ENCODE measurements at regions not wholly inside any gene's neighbourhood (a gene's known extent, or its start where the extent isn't known, plus 50 kb on each side); places are given as distances from the start of the nearest gene placed in this dataset.
"Not testable (repeated sequence)": the region's sequence is repeated elsewhere in the genome, so short reads cannot be mapped to it uniquely, and the experiment has no call there.

DNA sequence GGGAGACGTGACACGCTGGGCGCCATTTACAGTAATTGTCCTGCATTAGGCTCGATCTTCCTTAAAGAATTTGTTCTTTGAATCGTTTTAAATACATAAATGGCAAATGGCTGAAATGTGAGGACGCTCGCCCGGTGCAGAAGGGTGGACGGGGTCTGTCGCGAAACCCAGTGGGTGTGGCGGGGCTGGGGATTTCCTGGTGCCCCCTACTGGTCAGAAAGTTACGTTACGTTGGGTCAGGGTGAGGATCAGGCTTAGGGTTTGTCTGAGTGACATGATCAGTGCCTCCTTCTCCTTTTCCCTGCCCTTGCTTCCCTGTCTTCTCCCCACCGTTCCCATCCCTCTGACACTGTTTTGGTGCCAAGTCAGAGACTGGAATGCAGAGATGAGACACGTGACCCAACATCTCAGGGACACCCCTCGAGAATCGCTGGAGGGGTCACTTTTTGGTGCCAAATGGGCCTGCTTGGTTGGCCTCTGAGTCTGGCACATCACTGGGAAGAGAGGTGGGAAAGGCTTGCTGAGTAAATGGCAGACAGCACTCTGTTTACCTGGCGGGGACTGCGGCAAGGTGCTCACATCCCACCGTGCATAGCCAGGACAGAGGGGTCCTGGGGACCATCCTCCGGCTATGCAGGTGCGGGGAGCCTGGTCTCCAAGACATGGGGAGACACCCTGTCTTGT is 1107.6 kb downstream of the BRD1 start:
- TF ChIP-seq, protein P1, sequence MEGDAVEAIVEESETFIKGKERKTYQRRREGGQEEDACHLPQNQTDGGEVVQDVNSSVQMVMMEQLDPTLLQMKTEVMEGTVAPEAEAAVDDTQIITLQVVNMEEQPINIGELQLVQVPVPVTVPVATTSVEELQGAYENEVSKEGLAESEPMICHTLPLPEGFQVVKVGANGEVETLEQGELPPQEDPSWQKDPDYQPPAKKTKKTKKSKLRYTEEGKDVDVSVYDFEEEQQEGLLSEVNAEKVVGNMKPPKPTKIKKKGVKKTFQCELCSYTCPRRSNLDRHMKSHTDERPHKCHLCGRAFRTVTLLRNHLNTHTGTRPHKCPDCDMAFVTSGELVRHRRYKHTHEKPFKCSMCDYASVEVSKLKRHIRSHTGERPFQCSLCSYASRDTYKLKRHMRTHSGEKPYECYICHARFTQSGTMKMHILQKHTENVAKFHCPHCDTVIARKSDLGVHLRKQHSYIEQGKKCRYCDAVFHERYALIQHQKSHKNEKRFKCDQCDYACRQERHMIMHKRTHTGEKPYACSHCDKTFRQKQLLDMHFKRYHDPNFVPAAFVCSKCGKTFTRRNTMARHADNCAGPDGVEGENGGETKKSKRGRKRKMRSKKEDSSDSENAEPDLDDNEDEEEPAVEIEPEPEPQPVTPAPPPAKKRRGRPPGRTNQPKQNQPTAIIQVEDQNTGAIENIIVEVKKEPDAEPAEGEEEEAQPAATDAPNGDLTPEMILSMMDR (IDR thresholded peaks at IDR 0.05): no peak
- Histone ChIP-seq H3K4me3 (no peak overlapping the region), H3K27ac (no peak overlapping the region)
- no peak for DNase-seq (ENCODE audit: low spot score)

DNA sequence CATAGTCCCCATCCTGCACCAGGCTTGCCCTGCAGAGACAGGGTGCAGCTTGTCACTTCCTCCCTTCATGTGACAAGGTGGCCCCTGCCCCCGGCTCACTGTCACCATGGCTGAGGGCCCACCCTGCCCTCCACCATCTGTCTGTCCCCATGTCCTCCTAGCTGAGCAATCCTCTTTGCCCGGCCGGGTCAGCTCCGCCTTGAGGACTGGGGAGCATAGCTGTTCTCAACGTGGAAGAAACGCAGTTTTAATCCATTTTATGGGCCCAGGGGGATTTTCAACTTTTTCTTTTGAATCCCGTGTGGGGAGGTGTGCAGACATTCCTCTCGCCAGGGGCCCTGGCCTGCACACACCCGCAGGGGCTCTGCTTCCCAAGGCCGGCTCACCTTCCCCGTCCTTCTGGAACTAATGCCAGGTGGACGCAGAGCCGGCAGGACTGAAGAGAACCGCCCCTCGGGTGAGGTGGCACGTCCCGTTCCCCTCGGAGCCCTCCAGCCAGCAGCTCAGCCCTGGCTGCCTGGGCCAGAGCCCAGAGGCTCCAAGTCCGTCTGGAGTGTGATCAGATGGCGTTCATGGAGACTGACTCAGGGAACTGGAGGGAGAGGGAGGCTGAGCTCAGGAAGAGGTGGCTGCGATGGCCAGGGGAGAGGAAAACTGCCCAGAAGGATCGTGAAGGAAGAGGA is 1108.7 kb downstream of the BRD1 start:
- no peak for DNase-seq (ENCODE audit: low spot score)
- Histone ChIP-seq H3K4me3 (no peak overlapping the region), H3K27ac (no peak overlapping the region)
- TF ChIP-seq, protein P1 (IDR thresholded peaks at IDR 0.05): no peak

GRCh38 chr22:48717883-48718817 is 1109.5 kb downstream of the BRD1 start:
- TF ChIP-seq, protein P1 (IDR thresholded peaks at IDR 0.05): no peak
- Histone ChIP-seq H3K4me3 (no peak overlapping the region), H3K27ac (no peak overlapping the region)
- no peak for DNase-seq (ENCODE audit: low spot score)

GRCh38 chr22:48717076-48717810 is 1110.4 kb downstream of the BRD1 start:
- Histone ChIP-seq H3K4me3 (no peak overlapping the region), H3K27ac (no peak overlapping the region)
- TF ChIP-seq, protein P1 (IDR thresholded peaks at IDR 0.05): no peak
- no peak for DNase-seq (ENCODE audit: low spot score)

DNA sequence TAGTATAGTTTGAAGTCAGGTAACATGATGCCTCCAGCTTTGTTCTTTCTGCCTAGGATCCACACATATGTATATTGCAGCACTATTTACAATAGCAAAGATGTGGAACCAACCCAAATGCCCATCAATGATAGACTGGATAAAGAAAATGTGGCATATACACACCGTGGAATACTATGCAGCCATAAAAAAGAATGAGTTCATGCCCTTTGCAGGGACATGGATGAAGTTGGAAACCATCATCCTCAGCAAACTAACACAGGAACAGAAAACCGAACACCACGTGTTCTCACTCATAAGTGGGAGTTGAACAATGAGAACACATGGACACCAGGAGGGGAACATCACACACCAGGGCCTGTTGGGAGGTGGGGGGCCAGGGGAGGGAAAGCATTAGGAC is 1111.5 kb downstream of the BRD1 start:
- H3K27ac ChIP-seq; DNase-seq (ENCODE audit: low spot score); H3K4me3 ChIP-seq: not testable (repeated sequence)

- TF ChIP-seq, protein P1 (IDR thresholded peaks at IDR 0.05): no peak
- Histone ChIP-seq H3K27ac (no peak overlapping the region), H3K4me3 (no peak overlapping the region)
- DNase-seq (ENCODE audit: low spot score): no peak
Observed at GRCh38 chr22:48715511-48715910, 1112.2 kb downstream of the BRD1 start.

- H3K4me3 ChIP-seq: no peak overlapping the region
- DNase-seq (ENCODE audit: low spot score): no peak
- TF ChIP-seq, protein P1 (IDR thresholded peaks at IDR 0.05): no peak
- no peak overlapping the region for H3K27ac ChIP-seq
Observed at GRCh38 chr22:48714231-48714630, 1113.4 kb downstream of the BRD1 start.
